Neural progenitor cell (in vitro differentiated cells): ENCODE measurements at regions not wholly inside any gene's neighbourhood (a gene's known extent, or its start where the extent isn't known, plus 50 kb on each side); places are given as distances from the start of the nearest gene placed in this dataset.

Source experiments
- CTCF ChIP-seq: fragments of 200-600 bp; sonication (generic); IDR thresholded peaks from 2 replicates; pipeline ENCODE4 v1.5.1; 2017; ENCODE audit warnings: antibody characterized with exemption, mild to moderate bottlenecking
- EZH2 ChIP-seq: fragments of 200-600 bp; sonication (generic); IDR thresholded peaks from 2 replicates; pipeline ENCODE4 v1.6.1; 2017; ENCODE audit warnings: antibody characterized with exemption, mild to moderate bottlenecking, moderate library complexity

GRCh38 chr4:117375101-117375500, 289.7 kb upstream of the TRAM1L1 start:
- no peak for TF ChIP-seq EZH2
- no peak for TF ChIP-seq CTCF
